ENCODE measurements at regions not wholly inside any gene's neighbourhood (a gene's known extent, or its start where the extent isn't known, plus 50 kb on each side); places are given as distances from the start of the nearest gene placed in this dataset.

- no peak overlapping the region for H3K4me3 ChIP-seq
- H3K27ac ChIP-seq, result no peak overlapping the region
These were observed 249.8 kb upstream of the C1orf174 start for GRCh38 chr1:4149831-4150230.

- no peak overlapping the region for H3K4me3 ChIP-seq
- H3K27ac ChIP-seq, result no peak overlapping the region
These were observed 250.2 kb upstream of the C1orf174 start for GRCh38 chr1:4150262-4150661.

- Histone ChIP-seq H3K4me3 (no peak overlapping the region), H3K27ac (no peak overlapping the region)
These were observed 252.2 kb upstream of the C1orf174 start for GRCh38 chr1:4152266-4152665.

- no peak overlapping the region for H3K27ac ChIP-seq
- H3K4me3 ChIP-seq, result no peak overlapping the region
These were observed 253.5 kb upstream of the C1orf174 start for GRCh38 chr1:4153571-4153970.

- H3K4me3 ChIP-seq, result no peak overlapping the region
- H3K27ac ChIP-seq, result no peak overlapping the region
These were observed 256.3 kb upstream of the C1orf174 start for GRCh38 chr1:4156241-4156973.

- Histone ChIP-seq H3K4me3 (no peak overlapping the region), H3K27ac (no peak overlapping the region)
These were observed 260.1 kb upstream of the C1orf174 start for GRCh38 chr1:4160181-4160580.

GRCh38 chr1:4161366-4162006 is 261.4 kb upstream of the C1orf174 start:
- H3K4me3 ChIP-seq, result no peak overlapping the region
- H3K27ac ChIP-seq, result no peak overlapping the region

GRCh38 chr1:4164965-4165364 is 264.9 kb upstream of the C1orf174 start:
- Histone ChIP-seq H3K4me3 (no peak overlapping the region), H3K27ac (no peak overlapping the region)

- H3K27ac ChIP-seq, result no peak overlapping the region
- H3K4me3 ChIP-seq, result no peak overlapping the region
These were observed 265.7 kb upstream of the C1orf174 start for GRCh38 chr1:4165686-4166300.

- Histone ChIP-seq H3K27ac (no peak overlapping the region), H3K4me3 (no peak overlapping the region)
These were observed 266.6 kb upstream of the C1orf174 start for GRCh38 chr1:4166713-4167112.

GRCh38 chr1:4169991-4170390 is 269.9 kb upstream of the C1orf174 start:
- Histone ChIP-seq H3K4me3 (no peak overlapping the region), H3K27ac (no peak overlapping the region)

- H3K4me3 ChIP-seq, result no peak overlapping the region
- no peak overlapping the region for H3K27ac ChIP-seq
These were observed 270.7 kb upstream of the C1orf174 start for GRCh38 chr1:4170548-4171340.

- H3K4me3 ChIP-seq, result no peak overlapping the region
- no peak overlapping the region for H3K27ac ChIP-seq
These were observed 271.7 kb upstream of the C1orf174 start for GRCh38 chr1:4171480-4172450.

GRCh38 chr1:4172644-4173599 is 272.9 kb upstream of the C1orf174 start:
- Histone ChIP-seq H3K4me3 (no peak overlapping the region), H3K27ac (no peak overlapping the region)

- H3K27ac ChIP-seq, result no peak overlapping the region
- no peak overlapping the region for H3K4me3 ChIP-seq
These were observed 273.7 kb upstream of the C1orf174 start for GRCh38 chr1:4173731-4174130.

- Histone ChIP-seq H3K27ac (no peak overlapping the region), H3K4me3 (no peak overlapping the region)
These were observed 274.5 kb upstream of the C1orf174 start for GRCh38 chr1:4174291-4175200.

Data from skin epidermis (tissue), 12 donors.